Uterus (tissue), 2 donors: ENCODE measurements at regions not wholly inside any gene's neighbourhood (a gene's known extent, or its start where the extent isn't known, plus 50 kb on each side); places are given as distances from the start of the nearest gene placed in this dataset.

ENCODE experiments used
- POLR2A ChIP-seq, 2 donors: fragments of 450-650 bp; IDR thresholded peaks; one replicate each; pipeline ENCODE4 v1.6.1; 2016; ENCODE audit warnings: antibody characterized with exemption in 2 of 2, mild to moderate bottlenecking in 1 of 2, moderate library complexity in 1 of 2
- TF ChIP-seq, protein P1 (sequence below), 4 experiments: fragments of 200-600 bp in 2 of 4; fragments of 450-650 bp in 2 of 4; sonication (generic) in 2 of 4; IDR thresholded peaks; one replicate each; pipeline ENCODE4 v1.5.1; 2016 to 2019; ENCODE audit warnings: antibody characterized with exemption in 4 of 4, mild to moderate bottlenecking in 2 of 4, moderate library complexity in 1 of 4

DNA sequence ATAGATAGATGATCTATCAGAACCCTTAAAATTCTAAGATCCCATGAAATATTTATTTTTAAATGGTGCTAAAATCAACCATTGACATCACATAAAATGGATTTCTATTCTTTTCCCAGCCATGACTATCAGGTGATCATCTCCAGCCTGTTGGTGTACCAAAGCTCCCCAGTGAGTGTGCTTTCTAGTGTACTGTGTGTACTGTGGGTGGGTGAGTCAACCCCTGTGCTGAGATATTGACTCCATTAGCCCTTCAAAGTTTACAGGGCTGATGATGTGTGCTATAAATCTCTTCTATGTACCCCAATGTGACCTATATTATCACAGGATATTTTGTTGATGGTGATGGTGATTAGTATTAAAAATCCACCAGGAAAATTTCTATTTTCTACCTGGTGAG lies 344.6 kb downstream of the MMUT start:
- TF ChIP-seq, protein P1, sequence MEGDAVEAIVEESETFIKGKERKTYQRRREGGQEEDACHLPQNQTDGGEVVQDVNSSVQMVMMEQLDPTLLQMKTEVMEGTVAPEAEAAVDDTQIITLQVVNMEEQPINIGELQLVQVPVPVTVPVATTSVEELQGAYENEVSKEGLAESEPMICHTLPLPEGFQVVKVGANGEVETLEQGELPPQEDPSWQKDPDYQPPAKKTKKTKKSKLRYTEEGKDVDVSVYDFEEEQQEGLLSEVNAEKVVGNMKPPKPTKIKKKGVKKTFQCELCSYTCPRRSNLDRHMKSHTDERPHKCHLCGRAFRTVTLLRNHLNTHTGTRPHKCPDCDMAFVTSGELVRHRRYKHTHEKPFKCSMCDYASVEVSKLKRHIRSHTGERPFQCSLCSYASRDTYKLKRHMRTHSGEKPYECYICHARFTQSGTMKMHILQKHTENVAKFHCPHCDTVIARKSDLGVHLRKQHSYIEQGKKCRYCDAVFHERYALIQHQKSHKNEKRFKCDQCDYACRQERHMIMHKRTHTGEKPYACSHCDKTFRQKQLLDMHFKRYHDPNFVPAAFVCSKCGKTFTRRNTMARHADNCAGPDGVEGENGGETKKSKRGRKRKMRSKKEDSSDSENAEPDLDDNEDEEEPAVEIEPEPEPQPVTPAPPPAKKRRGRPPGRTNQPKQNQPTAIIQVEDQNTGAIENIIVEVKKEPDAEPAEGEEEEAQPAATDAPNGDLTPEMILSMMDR (IDR thresholded peaks at IDR 0.05) = no peak
- no peak for TF ChIP-seq POLR2A (IDR thresholded peaks at IDR 0.05)
